Glutamatergic neuron (in vitro differentiated cells): ENCODE measurements at regions not wholly inside any gene's neighbourhood (a gene's known extent, or its start where the extent isn't known, plus 50 kb on each side); places are given as distances from the start of the nearest gene placed in this dataset.

Source experiments
- DNase-seq: peaks from one replicate; pipeline ENCODE4 v3.0.0; 2022
- H3K27ac Mint-ChIP-seq: one replicate; pipeline ENCODE4 v1.8.0; 2020; ENCODE audit warnings: mild to moderate bottlenecking, mixed read lengths, inconsistent platforms; ENCODE audit not compliant: unreplicated experiment
- H3K27me3 Mint-ChIP-seq: one replicate; pipeline ENCODE4 v1.8.0; 2020; ENCODE audit warnings: mild to moderate bottlenecking, moderate library complexity, mixed read lengths, inconsistent platforms; ENCODE audit not compliant: unreplicated experiment
- H3K36me3 Mint-ChIP-seq: one replicate; pipeline ENCODE4 v1.8.0; 2020; ENCODE audit warnings: mild to moderate bottlenecking, mixed read lengths, inconsistent platforms; ENCODE audit not compliant: unreplicated experiment
- H3K4me1 Mint-ChIP-seq: one replicate; pipeline ENCODE4 v1.8.0; 2020; ENCODE audit warnings: mild to moderate bottlenecking, low read depth, mixed read lengths, inconsistent platforms; ENCODE audit not compliant: unreplicated experiment
- H3K4me3 Mint-ChIP-seq: one replicate; pipeline ENCODE4 v1.8.0; 2020; ENCODE audit warnings: mild to moderate bottlenecking, mixed read lengths, inconsistent platforms; ENCODE audit not compliant: unreplicated experiment
- H3K9me3 Mint-ChIP-seq: one replicate; pipeline ENCODE4 v1.8.0; 2020; ENCODE audit warnings: mild to moderate bottlenecking, moderate library complexity, mixed read lengths, inconsistent platforms; ENCODE audit not compliant: unreplicated experiment
- TF ChIP-seq, protein P1 (sequence below): fragments of 200-600 bp; sonication (generic); IDR thresholded peaks from one replicate; pipeline ENCODE4 v1.5.0; 2021; ENCODE audit not compliant: partially characterized antibody, unreplicated experiment

DNA sequence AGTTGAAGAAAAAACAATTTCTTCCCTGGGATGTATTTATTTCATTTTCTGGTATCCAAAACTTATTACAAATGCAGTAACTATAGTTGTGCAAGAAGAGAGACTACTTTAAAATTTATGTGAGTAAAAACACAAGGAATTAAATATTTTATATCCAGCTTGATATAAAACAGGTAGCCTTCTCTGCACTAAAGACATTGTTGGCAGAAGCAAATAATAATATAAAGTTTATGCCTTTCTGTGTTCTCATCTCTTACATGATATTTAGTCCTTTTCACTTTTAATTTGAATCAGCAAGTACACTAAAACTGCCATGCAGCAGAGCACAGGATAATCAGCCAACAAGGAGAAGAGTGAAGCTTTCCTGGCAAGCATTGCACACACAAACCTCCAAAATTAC, 352.7 kb downstream of the ARL6IP6 start:
- no peak overlapping the region for H3K27ac Mint-ChIP-seq
- TF ChIP-seq, protein P1, sequence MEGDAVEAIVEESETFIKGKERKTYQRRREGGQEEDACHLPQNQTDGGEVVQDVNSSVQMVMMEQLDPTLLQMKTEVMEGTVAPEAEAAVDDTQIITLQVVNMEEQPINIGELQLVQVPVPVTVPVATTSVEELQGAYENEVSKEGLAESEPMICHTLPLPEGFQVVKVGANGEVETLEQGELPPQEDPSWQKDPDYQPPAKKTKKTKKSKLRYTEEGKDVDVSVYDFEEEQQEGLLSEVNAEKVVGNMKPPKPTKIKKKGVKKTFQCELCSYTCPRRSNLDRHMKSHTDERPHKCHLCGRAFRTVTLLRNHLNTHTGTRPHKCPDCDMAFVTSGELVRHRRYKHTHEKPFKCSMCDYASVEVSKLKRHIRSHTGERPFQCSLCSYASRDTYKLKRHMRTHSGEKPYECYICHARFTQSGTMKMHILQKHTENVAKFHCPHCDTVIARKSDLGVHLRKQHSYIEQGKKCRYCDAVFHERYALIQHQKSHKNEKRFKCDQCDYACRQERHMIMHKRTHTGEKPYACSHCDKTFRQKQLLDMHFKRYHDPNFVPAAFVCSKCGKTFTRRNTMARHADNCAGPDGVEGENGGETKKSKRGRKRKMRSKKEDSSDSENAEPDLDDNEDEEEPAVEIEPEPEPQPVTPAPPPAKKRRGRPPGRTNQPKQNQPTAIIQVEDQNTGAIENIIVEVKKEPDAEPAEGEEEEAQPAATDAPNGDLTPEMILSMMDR = no peak
- DNase-seq = no peak
- no peaks in the 10 kb centered on the region for H3K9me3 Mint-ChIP-seq
- no peaks in the 10 kb centered on the region for H3K27me3 Mint-ChIP-seq
- no peaks in the 10 kb centered on the region for H3K4me1 Mint-ChIP-seq
- no peak overlapping the region for H3K4me3 Mint-ChIP-seq
- H3K36me3 Mint-ChIP-seq = no peaks in the 10 kb centered on the region

DNA sequence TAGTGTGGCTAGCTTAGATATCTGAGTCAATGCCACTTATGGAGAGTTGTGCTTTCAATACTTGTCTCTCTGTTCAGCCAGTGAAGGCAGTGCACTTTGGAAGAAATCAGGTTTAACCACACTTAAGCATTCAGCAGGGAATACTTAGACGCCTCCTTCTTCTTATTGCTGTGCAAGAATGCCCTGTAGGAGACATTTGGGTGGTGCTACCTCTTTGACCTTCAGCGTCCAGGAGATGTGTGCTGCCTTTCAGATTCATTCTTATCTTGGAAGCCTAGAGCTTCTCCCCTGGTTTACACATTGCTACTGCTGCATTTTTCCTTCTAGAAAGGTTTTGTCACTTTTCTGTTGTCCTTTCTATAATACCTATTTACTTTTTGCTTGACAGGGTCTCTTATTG, 350.5 kb downstream of the ARL6IP6 start:
- no peak for DNase-seq
- Mint-ChIP-seq H3K4me1 (no peaks in the 10 kb centered on the region), H3K9me3 (no peaks in the 10 kb centered on the region), H3K27me3 (no peaks in the 10 kb centered on the region), H3K27ac (no peak overlapping the region), H3K36me3 (no peaks in the 10 kb centered on the region), H3K4me3 (no peak overlapping the region)
- TF ChIP-seq, protein P1 = no peak

DNA sequence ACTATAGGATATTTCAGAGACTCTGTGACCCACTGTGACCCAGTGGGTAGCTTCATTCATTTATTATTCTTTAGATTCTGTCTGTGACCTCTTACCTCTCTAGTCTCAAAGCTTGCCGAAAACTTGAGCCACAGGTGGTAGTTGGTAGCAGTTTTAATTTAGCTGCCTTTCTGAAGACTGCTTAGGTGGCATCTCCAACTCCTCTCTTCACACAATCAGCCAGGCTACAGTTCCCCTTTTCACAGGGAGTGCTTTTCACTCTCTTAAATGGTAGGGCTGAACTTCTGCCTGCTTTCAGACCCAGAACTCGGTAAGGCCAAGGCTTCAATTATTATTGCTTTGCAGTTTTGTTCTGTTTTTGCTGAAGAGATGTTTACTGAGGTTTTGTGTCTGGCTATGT, 349.6 kb downstream of the ARL6IP6 start:
- no peak for DNase-seq
- Mint-ChIP-seq H3K4me3 (no peak overlapping the region), H3K27me3 (no peaks in the 10 kb centered on the region), H3K4me1 (no peaks in the 10 kb centered on the region), H3K36me3 (no peaks in the 10 kb centered on the region), H3K27ac (no peak overlapping the region), H3K9me3 (no peaks in the 10 kb centered on the region)
- TF ChIP-seq, protein P1 = no peak

DNA sequence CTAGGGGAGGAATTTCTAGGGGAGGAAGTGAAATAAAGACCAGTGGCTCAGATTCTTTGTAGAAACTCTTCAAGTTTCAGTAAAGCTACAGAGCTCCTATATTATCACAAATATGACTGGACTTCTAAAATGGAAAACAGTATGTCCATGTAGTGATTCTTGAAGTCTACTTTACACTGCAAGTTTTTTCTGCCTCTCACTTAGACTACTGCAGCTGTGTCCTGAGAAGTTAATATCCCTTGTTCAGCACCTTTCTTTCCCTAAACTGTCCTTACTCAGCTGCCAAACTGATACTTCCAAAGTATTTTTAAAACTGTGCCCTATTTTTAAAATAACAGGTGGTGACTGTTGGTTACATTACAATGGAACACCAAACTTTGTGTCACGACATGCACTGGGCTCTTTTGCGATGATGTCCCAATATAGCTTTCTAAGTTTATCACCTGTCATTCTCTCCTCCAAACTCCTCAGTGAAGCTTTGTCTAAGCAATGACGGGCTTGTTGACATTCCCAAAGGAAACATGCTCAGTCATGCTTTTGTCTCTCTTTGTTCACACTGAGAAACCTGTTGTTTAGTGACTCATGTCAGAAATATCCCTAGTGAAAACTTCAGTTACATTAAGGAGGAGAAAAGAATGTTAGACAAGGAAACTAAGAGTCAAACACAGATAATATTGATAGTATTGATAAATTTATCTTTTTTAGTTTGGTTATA, 341.1 kb downstream of the ARL6IP6 start:
- no peak for DNase-seq
- Mint-ChIP-seq H3K27me3 (no peaks in the 10 kb centered on the region), H3K4me3 (no peak overlapping the region), H3K27ac (no peak overlapping the region), H3K4me1 (peaks cover 2% of the 10 kb centered on the region), H3K9me3 (no peaks in the 10 kb centered on the region), H3K36me3 (no peaks in the 10 kb centered on the region)
- TF ChIP-seq, protein P1 = no peak

DNA sequence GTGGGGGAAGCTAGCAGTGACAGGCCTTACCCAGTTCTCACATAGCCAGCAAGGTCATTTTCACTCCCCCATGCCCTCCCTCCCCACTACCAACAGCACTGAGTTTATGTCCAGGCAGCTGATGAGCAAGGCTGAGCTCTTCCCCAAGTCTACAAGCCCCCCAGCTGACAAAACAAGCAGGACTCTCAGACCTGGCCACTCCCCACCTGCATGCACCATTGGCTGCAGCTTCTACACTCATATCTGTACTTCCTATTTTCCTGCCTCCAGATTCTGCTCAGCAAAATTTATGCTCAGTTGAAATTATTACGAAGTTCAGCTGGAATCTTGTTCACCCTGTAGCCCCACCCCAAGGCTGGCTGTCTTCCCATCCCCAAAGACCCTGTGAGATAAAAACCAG, 339.3 kb downstream of the ARL6IP6 start:
- Mint-ChIP-seq H3K9me3 (no peaks in the 10 kb centered on the region), H3K27me3 (no peaks in the 10 kb centered on the region), H3K4me3 (no peak overlapping the region), H3K27ac (no peak overlapping the region), H3K36me3 (no peaks in the 10 kb centered on the region), H3K4me1 (peaks cover 2% of the 10 kb centered on the region)
- TF ChIP-seq, protein P1 = no peak
- no peak for DNase-seq
